D721Med (cell line): ENCODE measurements at regions not wholly inside any gene's neighbourhood (a gene's known extent, or its start where the extent isn't known, plus 50 kb on each side); places are given as distances from the start of the nearest gene placed in this dataset.
"Not testable (repeated sequence)": the region's sequence is repeated elsewhere in the genome, so short reads cannot be mapped to it uniquely, and the experiment has no call there.

Source experiments
- DNase-seq: peaks from one replicate; pipeline ENCODE4 v3.0.0; 2011; ENCODE audit warnings: low spot score; ENCODE audit not compliant: insufficient read length
- FAIRE-seq: peaks from 2 replicates; lab custom pipeline; 2011; peaks lifted over from hg19 to GRCh38; lab: Jason Lieb, UNC
- CTCF ChIP-seq: IDR thresholded peaks from 2 replicates; pipeline ENCODE4 v1.5.1; 2012; ENCODE audit warnings: mild to moderate bottlenecking, control low read depth; ENCODE audit not compliant: insufficient read depth; ENCODE audit errors: missing control alignments

- DNase-seq, result no peak
- FAIRE-seq, result no peak
- no peak for TF ChIP-seq CTCF
These were observed 137.2 kb downstream of the SMIM20 start for GRCh38 chr4:26051240-26051639.

- no peak for FAIRE-seq
- DNase-seq, result no peak
- TF ChIP-seq CTCF, result no peak
These were observed 138.9 kb downstream of the SMIM20 start for GRCh38 chr4:26052663-26053541.

GRCh38 chr4:26053761-26054160 is 139.7 kb downstream of the SMIM20 start:
- FAIRE-seq (no peak), DNase-seq (no peak)
- no peak for TF ChIP-seq CTCF

GRCh38 chr4:26055855-26056254 is 141.8 kb downstream of the SMIM20 start:
- FAIRE-seq (no peak), DNase-seq (no peak)
- TF ChIP-seq CTCF, result no peak

- FAIRE-seq (no peak), DNase-seq (no peak)
- TF ChIP-seq CTCF, result no peak
These were observed 142.4 kb downstream of the SMIM20 start for GRCh38 chr4:26056406-26056805.

- not testable (repeated sequence) for DNase-seq, FAIRE-seq
These were observed 143.8 kb downstream of the SMIM20 start for GRCh38 chr4:26057839-26058238.

- no peak for FAIRE-seq
- DNase-seq, result no peak
- TF ChIP-seq CTCF, result no peak
These were observed 144.5 kb downstream of the SMIM20 start for GRCh38 chr4:26058537-26058936.
